Activated CD4-positive, alpha-beta T cell treated with anti-CD3 and anti-CD28 coated beads, Interleukin-2, amount 50 U/mL, for 16 hours (primary cell): ENCODE measurements at regions not wholly inside any gene's neighbourhood (a gene's known extent, or its start where the extent isn't known, plus 50 kb on each side); places are given as distances from the start of the nearest gene placed in this dataset.
"Not testable (repeated sequence)": the region's sequence is repeated elsewhere in the genome, so short reads cannot be mapped to it uniquely, and the experiment has no call there.

ENCODE experiments used
- DNase-seq: peaks from one replicate; pipeline ENCODE4 v3.0.0-alpha.2; 2020

DNA sequence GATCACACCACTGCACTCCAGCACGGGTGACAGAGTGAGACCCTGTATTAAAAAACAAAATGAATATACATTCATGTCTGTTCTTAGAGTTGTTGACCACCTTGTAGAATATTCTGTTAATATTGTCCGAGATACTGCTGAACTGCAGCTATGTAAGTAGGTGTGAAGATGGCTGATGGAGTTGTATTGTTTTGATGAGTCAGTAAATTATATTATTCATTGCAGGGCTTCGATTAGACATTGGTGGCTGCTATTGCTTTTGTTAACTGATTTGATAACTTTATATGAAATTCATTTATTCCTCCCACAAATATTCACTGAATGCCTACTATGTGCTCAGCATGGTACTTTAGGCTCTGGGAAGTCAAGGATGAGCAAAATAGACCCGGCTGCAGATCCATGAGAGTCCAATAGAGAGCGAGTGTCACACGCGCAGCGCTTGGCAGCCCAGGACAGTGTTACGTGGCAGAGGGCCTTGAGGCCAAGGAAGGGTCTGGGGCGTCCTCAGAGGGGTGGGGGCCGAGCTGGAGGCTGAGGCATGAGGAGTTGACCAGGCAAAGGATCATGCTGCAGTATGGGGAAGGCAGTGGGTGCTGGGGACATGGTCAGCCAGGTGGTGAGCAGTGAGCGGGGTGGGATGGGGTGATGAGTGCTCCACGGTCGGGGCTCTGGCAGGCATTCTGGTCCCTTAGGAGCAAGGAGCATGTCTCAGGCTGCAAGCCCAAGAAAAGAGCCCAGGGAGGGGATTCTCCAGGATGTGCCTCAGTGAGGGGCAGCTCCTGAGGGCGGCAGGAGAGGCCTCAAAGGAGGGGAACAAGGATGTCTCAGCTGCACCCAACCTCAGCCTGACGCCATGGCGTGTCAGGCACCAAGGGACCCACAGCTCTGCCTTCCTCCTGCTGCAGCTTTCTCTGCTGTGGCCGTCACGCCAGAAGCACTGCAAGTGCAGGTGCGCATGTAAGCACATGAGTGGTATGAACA, 243.5 kb downstream of the GADD45G start:
- no peak for DNase-seq

DNA sequence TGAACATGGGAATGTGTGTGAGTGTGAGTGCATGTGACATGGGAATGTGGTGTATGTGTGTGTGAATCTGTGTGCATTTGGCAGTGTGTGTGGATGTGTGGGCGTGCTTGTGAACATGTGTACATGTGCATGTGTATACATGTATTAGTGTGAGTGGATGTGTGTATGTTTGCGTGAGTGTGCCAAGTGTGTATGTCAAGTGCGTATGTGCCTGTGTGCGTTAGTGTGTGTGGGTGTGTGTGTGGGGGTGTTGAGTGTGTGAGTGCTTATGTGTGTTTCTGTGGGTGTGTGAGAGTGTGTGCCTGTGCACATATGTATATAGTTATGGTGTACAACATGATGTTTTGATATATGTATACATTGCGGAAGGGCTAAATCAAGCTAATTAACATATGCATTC, 244.3 kb downstream of the GADD45G start:
- DNase-seq = no peak

DNA sequence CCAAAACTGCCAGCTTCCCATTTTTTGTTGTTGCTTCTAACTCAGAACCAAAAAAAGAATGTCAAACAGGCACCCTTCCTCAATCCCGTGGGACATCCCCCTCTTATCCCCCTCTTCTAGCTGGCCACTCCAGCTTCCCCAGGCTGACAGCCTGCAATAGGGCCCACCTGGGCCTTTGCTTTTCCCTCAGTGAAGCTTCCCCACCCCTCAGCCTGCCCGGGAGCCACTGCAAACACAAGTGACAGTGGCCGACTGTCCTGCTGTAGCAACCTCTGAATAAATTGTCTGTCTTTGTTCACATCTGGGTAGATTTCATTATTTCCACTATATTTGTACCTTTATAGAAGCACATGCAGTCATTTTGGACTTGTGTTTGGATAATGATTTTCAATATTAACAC, 245.3 kb downstream of the GADD45G start:
- DNase-seq = no peak

DNA sequence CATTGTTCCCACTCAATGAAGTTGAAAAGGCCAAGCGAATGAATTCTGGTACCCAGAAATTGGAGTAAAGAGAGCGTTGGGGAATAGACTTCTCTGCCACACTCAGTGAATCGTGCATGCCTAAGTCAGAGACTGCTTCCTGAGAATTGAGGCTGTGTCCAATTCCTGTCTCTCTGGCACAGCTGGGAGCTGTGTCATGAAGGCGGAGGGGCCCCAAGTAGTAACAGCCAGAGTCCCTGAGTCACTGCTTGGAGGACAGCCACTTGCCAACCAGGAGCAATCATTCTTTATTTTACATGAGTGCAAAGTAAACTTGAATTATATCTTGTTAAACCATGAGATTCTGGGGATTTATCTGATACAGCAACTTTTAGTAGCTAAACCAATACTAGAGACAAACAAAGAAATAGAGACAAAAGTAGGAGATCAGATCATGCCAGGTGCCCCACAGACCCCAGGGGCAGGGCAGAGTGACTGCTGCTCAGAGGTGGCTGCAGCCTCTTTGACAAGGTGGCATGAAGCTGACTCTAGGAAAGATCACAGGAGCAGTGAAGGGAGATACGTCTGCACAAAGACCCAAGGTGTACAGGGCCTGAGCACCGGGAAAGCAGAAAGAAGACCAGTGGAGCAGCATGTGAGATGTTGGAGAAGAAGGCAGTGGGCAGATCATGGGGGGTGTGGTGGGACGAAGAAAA, 246.0 kb downstream of the GADD45G start:
- no peak for DNase-seq

DNA sequence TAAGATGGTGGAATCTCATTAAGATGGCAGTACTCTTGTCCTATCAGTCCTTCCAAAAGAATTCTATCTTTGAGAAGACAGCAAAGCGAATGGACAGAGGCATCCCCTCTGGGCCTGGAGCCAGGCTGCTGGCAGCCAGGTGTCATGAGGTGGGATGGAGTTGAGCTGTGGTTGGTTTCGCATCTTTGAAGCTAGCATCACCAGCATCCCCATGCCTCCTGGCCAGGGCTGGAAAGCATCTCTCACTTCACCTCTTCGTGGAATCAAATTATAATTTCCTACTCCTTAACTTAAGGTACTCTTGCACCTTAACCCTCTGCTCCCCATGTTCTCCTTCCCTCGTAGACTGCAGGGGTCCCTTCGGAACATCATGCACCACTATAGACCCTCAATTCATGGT, 248.3 kb downstream of the GADD45G start:
- DNase-seq = no peak

DNA sequence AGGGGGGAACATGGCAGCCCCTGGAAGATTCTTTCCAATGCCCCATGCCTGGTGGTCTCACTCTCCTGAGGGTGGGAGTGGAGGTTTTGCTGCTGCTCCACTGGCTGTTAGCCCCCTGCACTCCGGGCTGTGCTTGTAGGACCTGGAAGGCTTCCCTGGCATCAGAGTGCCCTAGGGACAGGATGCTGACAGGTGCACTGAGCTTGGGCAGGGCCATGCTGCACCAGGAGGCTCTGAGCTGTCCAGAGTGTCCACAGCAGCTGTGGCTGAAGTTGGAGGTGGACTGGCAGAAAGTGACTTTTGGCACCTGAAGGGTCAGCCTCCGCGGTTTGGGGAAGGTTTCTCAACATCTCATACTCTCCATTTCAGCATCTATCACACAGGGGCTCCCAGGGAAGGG, 249.1 kb downstream of the GADD45G start:
- DNase-seq = no peak

DNA sequence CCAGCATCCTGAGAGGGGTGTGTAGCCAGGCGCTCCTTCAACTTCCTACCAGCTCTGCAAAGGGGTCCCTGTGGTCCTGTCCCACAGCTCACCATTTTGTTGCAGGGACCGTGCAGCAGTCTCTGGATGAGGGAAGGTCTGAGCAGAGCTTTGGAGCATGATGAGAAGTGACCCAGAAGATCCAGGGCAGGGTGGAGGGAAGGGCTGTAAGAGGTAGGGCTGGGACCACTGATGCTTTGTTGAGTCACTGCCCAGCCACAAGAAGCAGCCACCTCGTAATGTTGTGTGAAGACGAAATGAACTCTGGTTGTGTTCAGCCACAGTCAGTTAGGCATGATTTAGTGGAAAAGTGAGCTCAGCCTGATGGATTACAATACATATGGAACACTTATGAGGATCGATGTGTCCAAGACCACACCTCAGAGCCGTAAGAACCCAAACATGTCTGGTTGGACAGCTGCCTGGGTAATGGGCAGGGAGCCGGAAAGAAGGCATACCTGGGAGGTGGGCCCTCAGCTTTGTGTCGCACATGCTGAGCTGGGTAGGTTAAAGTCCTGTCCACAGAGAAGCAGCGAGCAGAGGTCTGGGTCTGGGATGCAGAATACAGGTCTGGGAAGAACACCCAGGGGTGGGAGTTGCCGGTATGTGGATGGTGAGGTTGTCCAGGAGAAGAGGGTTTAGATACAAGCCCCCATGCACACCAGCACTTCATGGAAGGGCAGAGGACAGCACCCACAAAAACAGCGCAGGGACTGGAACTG, 250.1 kb downstream of the GADD45G start:
- DNase-seq = no peak

DNA sequence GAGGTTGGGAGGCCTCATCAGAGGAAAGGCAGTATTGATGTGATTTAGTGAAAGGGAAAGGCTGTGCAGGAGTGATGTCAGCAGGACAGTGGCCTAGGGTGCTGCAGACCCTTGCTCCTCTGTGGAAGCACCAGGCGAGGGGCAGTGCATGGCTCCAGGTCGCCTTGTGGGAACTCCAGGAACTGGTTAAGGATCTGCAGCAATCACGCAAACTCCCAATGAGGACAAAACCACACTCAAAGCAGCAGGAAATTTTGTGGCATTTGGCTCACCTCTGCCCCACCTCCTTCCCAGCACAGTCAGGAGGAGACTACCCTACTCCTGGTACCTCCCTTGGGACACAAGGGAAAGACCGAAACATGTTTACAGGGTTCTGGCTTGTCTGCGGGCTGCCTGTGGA, 251.5 kb downstream of the GADD45G start:
- not testable (repeated sequence) for DNase-seq

DNA sequence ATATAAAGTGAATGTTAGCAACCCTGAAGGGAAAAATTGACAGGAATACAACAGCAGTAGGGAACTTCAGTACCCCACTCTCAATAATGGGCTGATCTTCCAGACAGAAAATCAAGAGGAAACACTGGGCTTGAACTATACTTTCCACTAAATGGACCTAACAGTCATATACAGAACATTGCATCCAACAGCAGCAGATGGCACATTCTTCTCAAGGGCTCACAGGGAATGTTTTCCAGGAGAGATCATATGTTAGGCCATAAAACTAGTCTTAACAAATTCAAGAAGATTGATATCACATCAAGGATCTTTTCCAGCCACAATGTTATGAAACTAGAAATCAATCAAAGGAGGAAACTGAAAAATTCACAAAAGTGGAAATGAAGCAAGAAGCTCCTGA, 252.1 kb downstream of the GADD45G start:
- not testable (repeated sequence) for DNase-seq

DNA sequence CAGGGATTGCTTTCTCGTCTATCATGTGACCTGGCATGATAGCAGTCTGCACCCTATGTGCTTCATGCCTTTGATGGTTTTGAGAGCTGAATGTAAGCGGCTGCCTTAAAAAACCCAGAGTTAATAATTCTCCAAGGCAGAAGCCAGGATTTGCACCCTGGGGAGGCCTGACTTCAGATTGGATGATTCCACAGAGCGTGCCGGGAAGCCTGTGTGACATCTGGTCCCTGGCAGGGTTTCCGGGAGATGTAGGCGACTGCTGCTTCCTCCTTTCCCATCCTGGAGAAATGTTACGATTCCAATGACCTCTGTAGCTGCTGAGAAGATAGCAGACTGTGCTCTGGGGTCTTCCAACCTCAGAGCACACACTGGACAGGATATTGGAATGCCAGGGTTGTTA, 255.0 kb downstream of the GADD45G start:
- DNase-seq = not testable (repeated sequence)

DNA sequence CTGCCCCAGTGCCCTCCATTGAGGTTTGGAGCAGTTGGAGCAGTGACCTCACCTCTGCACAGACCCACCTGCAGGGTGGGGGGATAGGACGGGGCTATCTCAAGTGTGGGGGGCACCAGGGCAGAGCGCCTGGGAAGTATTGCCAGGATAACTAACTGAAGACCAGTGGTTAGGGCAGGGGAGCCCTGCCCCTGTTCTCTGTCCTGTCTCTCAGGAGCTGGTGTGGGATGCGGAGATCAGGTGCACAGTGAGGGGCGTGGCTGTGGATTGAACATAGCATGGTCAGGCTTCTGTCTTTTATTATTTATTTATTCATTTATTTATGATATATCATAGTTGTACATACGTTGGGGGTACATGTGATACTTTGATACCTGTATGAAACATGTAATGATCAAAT, 256.6 kb downstream of the GADD45G start:
- DNase-seq = not testable (repeated sequence)

DNA sequence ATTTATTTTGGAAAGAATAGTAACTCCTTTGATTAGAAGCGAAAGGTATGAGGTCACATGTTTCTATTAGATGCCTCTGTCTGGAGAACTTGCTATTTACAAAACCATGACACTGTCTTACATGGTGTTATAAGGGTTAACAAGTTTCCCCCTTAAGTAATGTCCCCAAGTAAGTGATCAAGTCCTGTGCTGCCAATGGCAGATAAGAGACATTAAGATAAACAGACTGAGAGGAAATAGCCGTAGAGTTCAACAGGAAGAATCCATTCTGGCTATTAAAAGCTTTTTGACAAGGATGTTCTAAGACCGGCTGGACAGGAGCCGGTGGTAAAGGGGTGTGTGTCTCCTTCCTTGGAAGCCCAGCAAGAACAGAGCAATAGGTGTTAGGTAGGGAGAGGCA, 257.5 kb downstream of the GADD45G start:
- DNase-seq = no peak

DNA sequence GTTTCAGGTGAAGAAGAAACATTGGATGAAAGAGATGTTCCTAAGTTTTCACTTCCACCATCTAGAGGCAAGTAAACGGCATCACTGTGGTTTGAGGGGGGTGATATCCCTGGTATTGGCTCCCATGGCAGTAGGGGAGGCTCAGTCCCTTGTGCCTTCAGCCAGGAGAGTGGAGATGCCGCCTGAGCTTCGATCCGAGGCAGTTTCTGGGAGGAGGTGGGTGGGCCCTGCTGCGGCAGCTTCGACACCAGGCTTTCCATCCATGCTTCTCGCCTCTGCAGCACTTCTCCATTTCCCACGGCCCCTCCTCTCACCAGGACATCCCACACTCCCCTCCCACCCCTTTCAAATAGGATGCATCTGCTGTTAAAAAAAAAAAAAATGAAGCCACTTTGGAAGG, 258.3 kb downstream of the GADD45G start:
- no peak for DNase-seq

DNA sequence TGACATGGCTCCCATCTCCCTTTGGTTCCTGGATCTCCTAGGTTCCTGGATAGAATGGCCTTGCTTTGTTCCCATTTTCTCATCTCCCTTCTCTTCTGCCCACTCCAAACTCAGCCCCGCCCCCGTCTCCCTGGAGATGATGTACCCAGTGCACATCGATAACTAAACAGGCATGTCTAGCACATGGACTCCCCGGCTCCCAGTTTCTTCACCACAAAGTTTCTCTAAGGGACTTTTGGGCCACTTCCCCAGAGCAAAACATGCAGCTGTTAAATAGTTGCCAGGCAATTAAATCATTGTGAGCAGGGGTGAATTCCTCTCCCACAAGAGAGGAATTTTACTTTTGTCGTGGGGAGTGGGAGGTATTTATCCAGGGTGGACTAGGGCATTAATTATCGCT, 259.0 kb downstream of the GADD45G start:
- DNase-seq = no peak

DNA sequence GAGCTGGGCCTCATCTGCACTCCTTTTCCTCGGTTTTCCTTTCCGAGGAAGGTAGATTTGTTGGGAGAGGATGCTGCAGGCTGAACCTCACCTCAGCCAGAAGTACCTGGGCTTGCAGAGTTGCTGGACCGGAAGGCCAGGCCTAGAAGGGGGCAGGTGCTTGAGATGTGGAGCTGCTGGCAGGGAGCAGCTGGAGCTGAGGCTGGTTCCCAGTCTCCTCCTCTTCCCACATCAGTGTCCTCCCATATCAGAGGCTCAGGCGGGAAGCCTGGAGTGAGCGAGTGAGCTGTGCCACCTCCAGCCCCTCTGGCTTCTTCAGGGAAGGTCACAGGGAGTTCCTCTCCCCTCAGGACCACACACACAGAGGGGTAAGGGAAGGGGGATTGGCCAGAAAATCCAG, 259.4 kb downstream of the GADD45G start:
- DNase-seq = no peak

DNA sequence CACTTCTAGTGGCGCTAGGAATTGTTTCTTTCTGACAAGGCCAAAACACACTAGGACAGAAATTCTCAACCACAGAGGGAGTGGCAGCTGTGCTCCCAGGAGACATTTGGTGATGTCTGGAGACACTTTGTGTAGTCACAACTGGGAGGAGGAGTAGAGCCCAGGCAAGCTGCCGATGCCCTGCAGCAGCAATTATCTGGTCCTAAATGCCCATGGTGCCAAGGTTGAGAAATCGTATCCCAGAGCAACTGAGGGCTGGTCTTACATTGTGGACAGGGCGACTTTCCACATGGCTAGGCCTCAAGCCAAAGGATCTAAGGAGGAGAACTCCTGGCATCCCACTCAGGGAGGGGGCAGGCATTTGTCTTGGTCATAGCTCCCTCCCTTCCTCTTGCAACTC, 259.9 kb downstream of the GADD45G start:
- DNase-seq = no peak

DNA sequence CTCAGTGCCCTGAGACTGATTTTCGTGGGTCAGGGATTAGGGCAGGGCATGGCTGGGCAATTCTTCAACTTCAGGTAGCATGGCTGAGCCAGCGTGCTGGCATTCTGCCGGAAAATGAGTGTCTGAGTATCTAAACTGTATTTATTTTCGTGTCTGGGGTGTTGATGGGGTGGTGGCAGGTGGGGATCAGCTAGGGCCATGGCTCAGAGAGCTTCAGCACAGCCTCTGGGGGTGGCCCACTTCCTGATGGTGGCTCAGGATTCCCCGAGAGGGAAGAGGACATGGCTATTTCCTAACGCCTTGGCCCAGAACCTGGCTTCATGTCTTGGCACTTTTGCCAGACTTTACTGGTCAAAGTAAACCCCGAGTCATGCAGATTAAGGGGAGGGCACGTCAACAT, 260.5 kb downstream of the GADD45G start:
- no peak for DNase-seq

DNA sequence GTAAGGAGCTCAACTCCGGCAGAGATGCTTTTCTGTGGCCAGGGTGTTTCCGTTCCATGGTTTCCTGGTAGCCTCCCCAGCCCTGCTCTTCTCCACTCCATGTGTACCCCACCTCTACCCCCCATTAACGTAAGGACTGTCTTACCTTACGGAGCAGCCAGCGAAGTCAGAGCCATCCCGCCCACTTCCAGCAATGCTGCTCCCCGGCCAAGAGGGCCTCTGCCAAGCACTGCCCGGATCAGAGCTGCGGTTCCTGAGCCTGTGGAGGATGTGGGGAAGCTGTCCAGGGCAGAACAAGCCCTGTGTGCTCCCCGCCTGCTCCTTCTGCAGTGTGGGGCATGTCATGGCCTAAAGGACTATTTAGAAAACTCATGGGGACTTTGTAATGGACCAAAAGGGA, 261.2 kb downstream of the GADD45G start:
- no peak for DNase-seq

DNA sequence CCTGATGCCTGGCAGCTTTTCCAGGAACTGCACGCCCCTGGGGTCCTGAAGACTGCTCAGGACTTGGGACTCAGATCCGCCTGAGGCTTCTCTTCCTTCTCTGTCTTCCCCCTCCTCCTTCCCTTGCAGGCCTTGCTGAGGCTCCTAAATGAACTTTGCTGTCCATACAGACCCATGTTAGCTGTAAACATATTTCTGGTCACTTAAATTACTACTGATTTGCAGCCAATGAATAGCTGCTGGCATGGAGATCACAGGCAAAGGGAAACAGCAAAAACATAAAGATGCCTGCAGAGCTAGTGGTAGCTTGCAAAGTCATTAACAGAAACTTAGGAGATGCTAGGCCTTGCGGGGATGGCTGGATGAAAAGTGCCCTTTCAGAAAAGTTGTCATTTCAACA, 261.9 kb downstream of the GADD45G start:
- no peak for DNase-seq

DNA sequence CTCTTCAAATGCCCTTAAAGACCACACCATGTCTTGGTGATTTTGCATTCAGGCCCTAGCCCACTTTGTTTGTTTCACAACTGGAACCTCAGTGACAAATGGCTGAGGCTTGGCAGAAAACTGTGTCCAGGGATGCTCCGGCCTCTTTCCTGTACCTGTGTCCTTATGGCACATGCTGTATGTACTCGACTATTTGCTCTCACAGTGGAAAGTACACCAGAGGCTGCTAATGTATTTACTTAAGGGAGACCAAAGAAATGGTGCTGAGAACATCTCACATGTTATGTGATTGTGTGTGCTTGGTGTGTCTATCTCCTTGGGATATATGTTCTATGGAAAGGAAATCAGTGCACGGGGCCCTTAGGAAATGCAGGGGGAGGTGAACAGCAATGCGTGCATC, 263.3 kb downstream of the GADD45G start:
- DNase-seq = no peak

DNA sequence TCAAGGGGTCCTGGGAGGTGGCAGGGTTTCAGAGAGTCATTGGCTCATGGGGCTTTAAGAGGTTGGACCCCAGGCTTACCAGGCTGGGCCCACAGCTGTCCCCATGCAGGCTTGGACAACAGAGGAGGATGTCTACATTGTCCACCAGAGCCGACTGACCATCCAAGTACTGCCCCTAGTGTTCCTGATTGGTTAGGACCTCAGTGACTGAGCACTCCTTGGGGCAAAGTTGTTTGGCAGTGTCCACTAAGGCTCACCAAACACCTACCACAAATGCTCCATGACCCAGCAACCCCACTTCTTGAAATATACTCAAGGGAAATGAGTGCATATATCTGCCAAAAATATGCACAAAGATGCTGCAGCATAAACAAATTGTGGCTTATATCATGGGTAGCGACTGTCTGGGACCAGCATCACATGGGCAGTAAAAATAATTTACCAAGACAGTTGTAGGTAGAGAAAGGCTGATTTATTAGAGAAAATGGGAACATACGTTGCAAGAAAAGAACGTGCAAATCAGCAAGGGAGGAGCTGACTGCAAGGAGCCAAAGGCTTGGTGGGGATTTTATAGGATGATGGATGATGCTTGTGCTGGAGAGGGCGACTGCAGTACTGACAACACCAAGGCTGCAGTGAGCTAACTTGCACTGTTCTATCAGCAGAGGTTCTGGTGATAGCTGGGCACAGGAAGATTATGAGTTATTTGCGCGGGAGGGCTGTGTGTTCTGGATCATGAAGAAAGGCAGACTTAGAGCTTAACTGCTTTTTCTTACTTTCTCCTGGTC, 265.2 kb downstream of the GADD45G start:
- DNase-seq = no peak

DNA sequence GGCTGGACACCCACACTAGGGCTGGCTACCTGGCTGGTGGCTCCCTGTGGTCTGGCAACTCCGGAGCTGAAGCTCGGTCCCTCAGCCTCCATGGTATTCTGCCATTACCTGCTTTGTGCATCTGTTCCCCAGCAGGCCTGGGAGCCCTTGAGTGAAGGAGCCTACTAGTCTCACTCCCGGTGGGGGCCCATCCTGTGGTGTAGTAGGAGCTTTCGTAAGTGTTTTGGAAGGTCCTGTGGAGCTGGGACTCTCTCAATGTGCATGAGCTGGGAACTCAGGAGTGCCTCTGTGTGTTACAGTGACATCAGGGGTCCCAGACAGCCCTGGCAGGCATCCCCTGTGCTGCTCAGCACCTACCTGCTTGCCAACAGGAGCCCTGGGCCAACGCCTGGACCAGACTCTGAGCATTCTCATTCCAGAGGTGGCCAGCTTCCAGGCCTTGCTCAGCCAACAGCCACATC, 267.1 kb downstream of the GADD45G start:
- DNase-seq = no peak
